Suprapubic skin (tissue), 4 donors: ENCODE measurements at regions not wholly inside any gene's neighbourhood (a gene's known extent, or its start where the extent isn't known, plus 50 kb on each side); places are given as distances from the start of the nearest gene placed in this dataset.

Experiments
- DNase-seq, 2 donors: peaks; one replicate each; pipeline ENCODE4 v3.0.0-alpha.2; 2019; ENCODE audit warnings: low spot score in 2 of 2
- H3K27ac ChIP-seq: fragments of 200-600 bp; sonication (generic); one replicate; pipeline ENCODE4 v1.5.1; 2019
- H3K27me3 ChIP-seq: fragments of 200-600 bp; sonication (generic); one replicate; pipeline ENCODE4 v1.5.1; 2019
- H3K36me3 ChIP-seq: fragments of 200-600 bp; sonication (generic); one replicate; pipeline ENCODE4 v1.5.1; 2019
- H3K4me1 ChIP-seq: fragments of 200-600 bp; sonication (generic); one replicate; pipeline ENCODE4 v1.5.1; 2019
- H3K4me3 ChIP-seq: fragments of 200-600 bp; sonication (generic); one replicate; pipeline ENCODE4 v1.5.1; 2019; ENCODE audit warnings: mild to moderate bottlenecking
- H3K9me3 ChIP-seq: fragments of 200-600 bp; sonication (generic); one replicate; pipeline ENCODE4 v1.5.1; 2019
- CTCF ChIP-seq, 2 donors: fragments of 200-600 bp in 1 of 2; fragments of 450-650 bp in 1 of 2; sonication (generic) in 1 of 2; IDR thresholded peaks; one replicate each; pipeline ENCODE4 v1.5.1; 2016 to 2019; ENCODE audit warnings: antibody characterized with exemption in 2 of 2, mild to moderate bottlenecking in 1 of 2, moderate library complexity in 1 of 2
- EP300 ChIP-seq: sonication (generic); formaldehyde crosslinking; IDR thresholded peaks from one replicate; pipeline ENCODE4 v1.6.1; 2017; ENCODE audit warnings: antibody characterized with exemption
- POLR2A ChIP-seq, 2 donors: fragments of 450-650 bp; IDR thresholded peaks; one replicate each; pipeline ENCODE4 v1.6.1; 2017; ENCODE audit warnings: antibody characterized with exemption in 2 of 2, mild to moderate bottlenecking in 2 of 2, moderate library complexity in 2 of 2
- POLR2AphosphoS5 ChIP-seq, 3 donors: sonication (generic); formaldehyde crosslinking; IDR thresholded peaks; one replicate each; pipeline ENCODE4 v1.6.1; 2017; ENCODE audit warnings: antibody characterized with exemption in 3 of 3
- WGBS: methylation state at CpG from one replicate; pipeline ENCODE4 v1.1.5; 2018; 5-methylcytosine and 5-hydroxymethylcytosine counted together

- Histone ChIP-seq H3K4me3 (no peak overlapping the region), H3K27me3 (no peaks in the 10 kb centered on the region), H3K27ac (no peak overlapping the region), H3K4me1 (peaks cover 17% of the 10 kb centered on the region), H3K9me3 (no peaks in the 10 kb centered on the region), H3K36me3 (no peaks in the 10 kb centered on the region)
- no peak for DNase-seq
- 52% methylated on average over 3 of the region's 3 CpGs for WGBS
- no peak for TF ChIP-seq CTCF (IDR thresholded peaks at IDR 0.05)
- TF ChIP-seq EP300: no peak
- TF ChIP-seq POLR2AphosphoS5 (IDR thresholded peaks at IDR 0.05): no peak
- no peak for TF ChIP-seq POLR2A (IDR thresholded peaks at IDR 0.05)
Observed at GRCh38 chr2:176507786-176508185, 238.5 kb downstream of the MTX2 start.

GRCh38 chr2:176508374-176508773, 239.1 kb downstream of the MTX2 start:
- DNase-seq: no peak
- TF ChIP-seq POLR2AphosphoS5 (IDR thresholded peaks at IDR 0.05) (no peak), EP300 (no peak), CTCF (IDR thresholded peaks at IDR 0.05) (no peak), POLR2A (IDR thresholded peaks at IDR 0.05) (no peak)
- no peak overlapping the region for H3K4me3 ChIP-seq
- no peaks in the 10 kb centered on the region for H3K27me3 ChIP-seq
- WGBS: 95% methylated on average over 1 of the region's 1 CpG
- no peaks in the 10 kb centered on the region for H3K9me3 ChIP-seq
- H3K4me1 ChIP-seq: peaks cover 11% of the 10 kb centered on the region
- no peak overlapping the region for H3K27ac ChIP-seq
- no peaks in the 10 kb centered on the region for H3K36me3 ChIP-seq

- no peak overlapping the region for H3K4me3 ChIP-seq
- peaks cover 7% of the 10 kb centered on the region for H3K4me1 ChIP-seq
- WGBS: 74% methylated on average over 5 of the region's 5 CpGs
- H3K27ac ChIP-seq: no peak overlapping the region
- no peak for TF ChIP-seq EP300
- TF ChIP-seq POLR2A (IDR thresholded peaks at IDR 0.05): no peak
- no peak for TF ChIP-seq CTCF (IDR thresholded peaks at IDR 0.05)
- TF ChIP-seq POLR2AphosphoS5 (IDR thresholded peaks at IDR 0.05): no peak
- no peaks in the 10 kb centered on the region for H3K36me3 ChIP-seq
- no peaks in the 10 kb centered on the region for H3K9me3 ChIP-seq
- no peak for DNase-seq
- H3K27me3 ChIP-seq: no peaks in the 10 kb centered on the region
Observed at GRCh38 chr2:176508984-176509740, 239.9 kb downstream of the MTX2 start.

GRCh38 chr2:176514276-176514675, 245.0 kb downstream of the MTX2 start:
- no peak for DNase-seq
- Histone ChIP-seq H3K36me3 (no peaks in the 10 kb centered on the region), H3K4me3 (no peak overlapping the region), H3K27me3 (no peaks in the 10 kb centered on the region), H3K4me1 (peaks cover 3% of the 10 kb centered on the region), H3K27ac (no peak overlapping the region), H3K9me3 (no peaks in the 10 kb centered on the region)
- WGBS: 74% methylated on average over 5 of the region's 5 CpGs
- TF ChIP-seq POLR2A (IDR thresholded peaks at IDR 0.05) (no peak), EP300 (no peak), CTCF (IDR thresholded peaks at IDR 0.05) (no peak), POLR2AphosphoS5 (IDR thresholded peaks at IDR 0.05) (no peak)

GRCh38 chr2:176514805-176515500, 245.7 kb downstream of the MTX2 start:
- Histone ChIP-seq H3K9me3 (no peaks in the 10 kb centered on the region), H3K4me3 (no peak overlapping the region), H3K27me3 (no peaks in the 10 kb centered on the region), H3K27ac (no peak overlapping the region), H3K36me3 (no peaks in the 10 kb centered on the region), H3K4me1 (peaks cover 4% of the 10 kb centered on the region)
- TF ChIP-seq EP300 (no peak), POLR2AphosphoS5 (IDR thresholded peaks at IDR 0.05) (no peak), POLR2A (IDR thresholded peaks at IDR 0.05) (no peak), CTCF (IDR thresholded peaks at IDR 0.05) (no peak)
- 84% methylated on average over 6 of the region's 6 CpGs for WGBS
- DNase-seq: no peak
